Endothelial cell of umbilical vein (primary cell): ENCODE measurements at regions not wholly inside any gene's neighbourhood (a gene's known extent, or its start where the extent isn't known, plus 50 kb on each side); places are given as distances from the start of the nearest gene placed in this dataset.

Experiments
- EZH2 ChIP-seq: IDR thresholded peaks from 2 replicates; pipeline ENCODE4 v1.6.1; 2012; ENCODE audit warnings: borderline replicate concordance, low read depth, mild to moderate bottlenecking, moderate library complexity, low read length, inconsistent platforms; ENCODE audit not compliant: severe bottlenecking
- FOS ChIP-seq: IDR thresholded peaks from 2 replicates; pipeline ENCODE4 v1.6.1; 2011; ENCODE audit warnings: mild to moderate bottlenecking, low read length, moderate library complexity, borderline replicate concordance; ENCODE audit not compliant: insufficient read depth
- GATA2 ChIP-seq: IDR thresholded peaks from 2 replicates; pipeline ENCODE4 v1.7.0; 2011; ENCODE audit warnings: low read depth, mild to moderate bottlenecking, moderate library complexity, mixed read lengths, low read length; ENCODE audit not compliant: insufficient read length, insufficient read depth
- JUN ChIP-seq: IDR thresholded peaks from 2 replicates; pipeline ENCODE4 v1.6.1; 2011; ENCODE audit warnings: borderline replicate concordance, low read depth; ENCODE audit not compliant: insufficient read length, insufficient read depth
- MAX ChIP-seq: IDR thresholded peaks from 2 replicates; pipeline ENCODE4 v1.6.1; 2011; ENCODE audit not compliant: insufficient read depth, insufficient read length
- MYC ChIP-seq: IDR thresholded peaks from one replicate; pipeline ENCODE4 v1.6.1; 2011; ENCODE audit warnings: mild to moderate bottlenecking, low read depth, low read length
- POLR2A ChIP-seq: IDR thresholded peaks from 2 replicates; pipeline ENCODE4 v1.6.1; 2012; ENCODE audit warnings: low read depth, mild to moderate bottlenecking, control low read depth, low read length
- POLR2AphosphoS5 ChIP-seq: IDR thresholded peaks from 2 replicates; pipeline ENCODE4 v1.6.1; 2012; ENCODE audit warnings: low read depth, mild to moderate bottlenecking, control low read depth, low read length, moderate library complexity; ENCODE audit not compliant: insufficient read depth
- TF ChIP-seq, protein P1 (sequence below), 2 donors: IDR thresholded peaks; 1 replicate in 1 of 2; 2 replicates in 1 of 2; pipeline ENCODE4 v1.5.1; 2011; ENCODE audit warnings: low read length in 2 of 2, mild to moderate bottlenecking in 2 of 2, moderate library complexity in 2 of 2, control low read depth in 1 of 2, inconsistent platforms in 1 of 2, low read depth in 1 of 2; ENCODE audit not compliant: insufficient read depth in 1 of 2; ENCODE audit errors: extremely low read depth in 1 of 2

DNA sequence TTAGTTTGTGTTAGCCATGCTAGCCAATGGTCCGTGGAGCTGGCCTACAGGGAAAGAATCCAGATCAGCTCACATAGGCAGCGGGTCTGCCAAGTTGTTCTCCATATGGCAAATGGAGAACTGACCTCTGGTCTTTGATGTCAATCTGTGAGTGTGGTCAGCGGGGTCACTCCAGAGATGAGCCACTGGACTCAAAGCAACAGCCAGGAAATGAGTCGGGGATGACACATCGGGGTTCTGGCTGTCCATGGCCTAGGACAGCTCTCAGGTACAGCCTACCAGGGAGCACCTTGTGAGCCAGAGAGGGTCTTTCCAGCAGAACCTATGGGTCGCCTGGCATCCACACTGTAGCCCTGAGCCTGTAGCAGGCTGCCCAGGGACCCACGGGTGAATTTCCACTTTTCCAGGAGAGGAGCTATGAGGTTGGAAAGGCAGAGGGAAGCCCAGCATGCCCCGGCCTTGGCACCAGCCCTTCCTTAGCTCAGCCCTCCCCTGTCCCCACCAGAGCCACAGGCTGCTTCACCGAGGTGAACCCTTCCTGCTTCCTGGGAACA, 203.0 kb upstream of the TNRC6C start:
- TF ChIP-seq POLR2AphosphoS5 = no peak
- TF ChIP-seq, protein P1, sequence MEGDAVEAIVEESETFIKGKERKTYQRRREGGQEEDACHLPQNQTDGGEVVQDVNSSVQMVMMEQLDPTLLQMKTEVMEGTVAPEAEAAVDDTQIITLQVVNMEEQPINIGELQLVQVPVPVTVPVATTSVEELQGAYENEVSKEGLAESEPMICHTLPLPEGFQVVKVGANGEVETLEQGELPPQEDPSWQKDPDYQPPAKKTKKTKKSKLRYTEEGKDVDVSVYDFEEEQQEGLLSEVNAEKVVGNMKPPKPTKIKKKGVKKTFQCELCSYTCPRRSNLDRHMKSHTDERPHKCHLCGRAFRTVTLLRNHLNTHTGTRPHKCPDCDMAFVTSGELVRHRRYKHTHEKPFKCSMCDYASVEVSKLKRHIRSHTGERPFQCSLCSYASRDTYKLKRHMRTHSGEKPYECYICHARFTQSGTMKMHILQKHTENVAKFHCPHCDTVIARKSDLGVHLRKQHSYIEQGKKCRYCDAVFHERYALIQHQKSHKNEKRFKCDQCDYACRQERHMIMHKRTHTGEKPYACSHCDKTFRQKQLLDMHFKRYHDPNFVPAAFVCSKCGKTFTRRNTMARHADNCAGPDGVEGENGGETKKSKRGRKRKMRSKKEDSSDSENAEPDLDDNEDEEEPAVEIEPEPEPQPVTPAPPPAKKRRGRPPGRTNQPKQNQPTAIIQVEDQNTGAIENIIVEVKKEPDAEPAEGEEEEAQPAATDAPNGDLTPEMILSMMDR (IDR thresholded peaks at IDR 0.05; ENCODE audit: extremely low read depth in 1 of 2, insufficient read depth in 1 of 2, low read depth in 1 of 2, low read length in 2 of 2) = no peak
- no peak for TF ChIP-seq EZH2
- no peak for TF ChIP-seq POLR2A
- no peak for TF ChIP-seq GATA2
- no peak for TF ChIP-seq MAX
- TF ChIP-seq JUN = no peak
- TF ChIP-seq FOS = no peak
- no peak for TF ChIP-seq MYC
